Dermis microvascular lymphatic vessel endothelial cell (primary cell): ENCODE measurements at regions not wholly inside any gene's neighbourhood (a gene's known extent, or its start where the extent isn't known, plus 50 kb on each side); places are given as distances from the start of the nearest gene placed in this dataset.
A peak's percentile ranks its signal among the peaks of the same experiment; 100 is the strongest.
"Not testable (repeated sequence)": the region's sequence is repeated elsewhere in the genome, so short reads cannot be mapped to it uniquely, and the experiment has no call there.

Experiments
- DNase-seq, 2 donors: peaks; one replicate each; pipeline versions ENCODE4 v3.0.0 to v3.0.0-alpha.2; 2010; ENCODE audit warnings: low read depth in 2 of 2

- DNase-seq, result peak in 1 of 2 donors; percentile 40
Measured at GRCh38 chrX:150051096-150051495, 112.8 kb upstream of the EOLA2 start.

DNA sequence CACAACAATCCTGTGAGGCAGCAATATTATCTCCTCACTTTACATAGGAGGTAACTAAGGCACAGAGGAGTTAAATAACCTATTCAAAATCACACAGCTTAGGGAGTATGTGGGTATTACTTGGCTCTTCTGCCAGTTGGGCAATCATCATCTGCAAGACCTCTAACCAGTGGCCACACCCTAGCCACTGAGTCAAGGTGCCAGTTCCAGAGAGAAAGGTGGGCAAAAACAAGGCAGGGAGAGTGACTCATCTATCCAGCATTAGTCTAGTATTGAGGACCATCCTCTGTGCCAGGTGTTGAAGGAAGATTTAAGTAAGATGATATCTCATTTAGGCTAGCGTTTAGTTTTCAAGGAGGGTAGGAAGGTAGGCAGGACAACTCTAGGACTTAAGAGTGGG is 113.9 kb upstream of the EOLA2 start:
- DNase-seq, result no peak

- no peak for DNase-seq
Measured at GRCh38 chrX:150058728-150059127, 120.4 kb upstream of the EOLA2 start.

DNA sequence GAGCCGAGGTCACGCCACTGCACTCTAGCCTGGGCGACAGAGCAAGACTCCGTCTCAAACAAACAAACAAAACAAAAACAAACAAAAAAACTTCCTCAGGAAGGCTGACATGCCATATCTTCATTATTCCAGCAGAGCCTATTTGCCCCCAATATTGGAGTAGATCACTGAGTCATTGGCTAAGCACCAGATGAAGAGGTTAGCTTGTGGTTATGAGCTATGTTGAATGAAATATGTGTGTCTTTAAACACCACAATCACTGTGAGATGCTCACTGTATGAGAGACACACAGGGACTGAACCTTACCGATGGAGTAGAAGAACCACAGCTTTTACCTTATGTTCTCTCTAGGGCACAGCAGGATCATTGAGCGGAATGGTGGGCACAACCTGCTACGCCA is 122.1 kb upstream of the EOLA2 start:
- DNase-seq, result no peak

DNA sequence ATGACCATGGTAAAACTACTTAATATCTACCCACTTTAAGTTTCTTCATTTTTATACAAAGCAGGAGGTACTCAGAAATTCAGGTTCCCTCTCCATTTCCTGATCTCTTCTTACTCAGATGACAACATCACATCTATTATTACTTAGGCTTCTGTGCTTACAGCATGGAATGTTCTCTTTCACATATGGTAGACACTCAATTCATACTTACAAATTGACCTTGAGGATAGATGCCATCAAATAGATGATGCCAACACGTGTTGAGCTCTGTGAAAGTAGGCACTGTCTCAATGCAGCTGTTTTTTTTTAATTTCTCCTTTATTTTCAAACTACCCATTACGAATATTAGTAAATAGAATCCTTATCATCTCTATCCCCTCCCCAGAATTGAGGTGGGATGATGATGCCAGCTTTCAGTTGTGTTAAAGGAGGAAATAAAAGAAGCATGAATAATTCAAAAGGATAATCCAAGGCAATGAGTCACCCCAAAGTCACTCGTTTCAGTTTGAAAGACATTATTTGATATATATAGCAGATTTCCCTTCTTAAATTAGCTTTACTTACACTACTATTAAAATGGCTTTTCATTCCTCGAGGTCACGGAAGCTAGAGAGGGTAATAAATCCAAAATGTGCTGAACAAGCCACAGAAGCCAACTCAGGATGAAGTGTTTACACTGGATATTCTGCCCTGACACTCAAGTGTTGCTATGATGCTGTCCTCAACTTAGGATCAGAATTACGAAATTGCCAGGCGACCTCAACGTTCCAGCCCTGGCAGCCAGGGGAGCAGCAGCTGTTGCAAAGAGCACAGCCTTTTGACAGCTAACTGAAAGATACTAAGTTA is 124.2 kb upstream of the EOLA2 start:
- DNase-seq, result peak in 1 of 2 donors; percentile 25

DNA sequence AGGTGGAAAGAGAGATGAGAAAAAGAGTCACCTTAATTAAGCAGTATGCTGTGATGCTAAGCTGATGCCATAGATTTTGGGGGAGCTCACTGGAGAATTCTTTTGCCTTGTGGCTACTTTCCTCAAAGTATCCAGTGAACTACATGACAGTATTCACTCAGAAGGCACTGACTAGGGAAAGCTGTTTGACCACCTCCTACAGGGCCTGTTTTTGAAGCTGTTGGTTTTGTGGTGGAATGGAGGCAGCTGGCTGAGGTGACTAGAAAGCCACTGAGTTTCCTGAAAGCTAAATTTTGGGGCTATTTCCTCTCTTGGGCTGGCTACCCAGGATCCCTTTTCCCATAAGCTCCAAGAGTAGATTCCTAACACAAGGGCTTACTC is 124.8 kb upstream of the EOLA2 start:
- no peak for DNase-seq

DNA sequence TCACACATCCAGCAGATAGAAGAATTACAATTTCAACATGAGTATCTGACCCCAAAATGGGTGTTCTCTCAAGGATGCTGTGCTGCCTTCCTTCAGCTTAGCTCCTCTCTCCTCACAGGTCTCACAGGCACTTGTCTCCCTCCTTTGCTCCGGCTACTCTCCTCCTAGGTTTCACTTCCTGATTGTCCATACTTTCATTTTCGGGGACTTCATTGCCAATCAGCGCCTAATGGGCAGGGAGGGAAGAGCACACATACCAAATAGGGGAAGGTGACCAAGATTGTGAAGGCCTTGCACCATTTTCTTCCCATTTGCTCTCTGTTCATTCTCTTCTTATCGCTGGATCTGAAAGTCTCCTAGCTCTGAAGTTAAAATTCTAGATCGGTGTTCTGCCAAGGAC is 125.4 kb upstream of the EOLA2 start:
- no peak for DNase-seq

- no peak for DNase-seq
Measured at GRCh38 chrX:150074175-150074574, 135.9 kb upstream of the EOLA2 start.

GRCh38 chrX:150080497-150080896 is 142.2 kb upstream of the EOLA2 start:
- DNase-seq, result no peak

- DNase-seq, result no peak
Measured at GRCh38 chrX:150081076-150081475, 142.8 kb upstream of the EOLA2 start.

GRCh38 chrX:150084496-150085229 is 146.4 kb upstream of the EOLA2 start:
- peak; percentile 75 to 78 for DNase-seq

DNA sequence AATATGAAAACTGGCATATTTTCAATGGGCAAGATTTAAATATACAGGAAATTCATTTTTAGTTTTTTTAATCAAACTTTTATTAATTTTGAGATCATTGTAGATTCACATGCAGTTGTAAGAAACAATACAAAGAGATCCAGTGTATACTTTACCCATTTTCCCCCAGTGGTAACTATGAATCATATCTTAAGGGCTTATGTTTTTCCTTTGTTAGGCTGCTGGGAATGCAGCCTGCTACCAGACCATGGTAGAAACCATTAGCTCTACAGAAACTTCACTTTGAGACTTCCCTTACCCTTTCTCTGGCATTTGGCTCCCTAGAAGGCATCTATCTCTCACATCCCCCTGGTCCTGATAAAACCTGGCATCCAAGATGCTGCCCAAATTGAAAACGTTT is 147.6 kb upstream of the EOLA2 start:
- peak in 1 of 2 donors; percentile 58 for DNase-seq

GRCh38 chrX:150086371-150086770 is 148.1 kb upstream of the EOLA2 start:
- DNase-seq, result no peak

DNA sequence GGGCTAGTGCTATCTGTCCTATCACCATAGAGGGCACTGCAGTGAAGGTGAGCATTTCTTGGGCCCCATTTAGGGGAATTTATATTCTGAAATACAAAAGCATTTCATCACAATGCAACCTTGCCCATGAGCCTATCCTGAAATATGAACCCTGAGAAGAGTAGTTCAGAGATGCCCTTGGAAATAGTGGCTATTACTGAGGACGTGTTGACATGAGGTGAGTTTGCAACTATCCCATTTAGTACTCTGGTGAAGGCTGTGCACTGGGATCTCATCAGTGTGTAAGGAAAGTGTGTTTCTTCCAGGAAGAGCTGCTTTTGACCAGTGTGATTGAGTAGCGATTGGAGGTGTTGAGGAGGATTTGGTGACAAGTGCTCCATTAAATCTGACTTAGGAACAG is 149.3 kb upstream of the EOLA2 start:
- DNase-seq, result no peak

GRCh38 chrX:150088042-150088441 is 149.8 kb upstream of the EOLA2 start:
- no peak for DNase-seq

DNA sequence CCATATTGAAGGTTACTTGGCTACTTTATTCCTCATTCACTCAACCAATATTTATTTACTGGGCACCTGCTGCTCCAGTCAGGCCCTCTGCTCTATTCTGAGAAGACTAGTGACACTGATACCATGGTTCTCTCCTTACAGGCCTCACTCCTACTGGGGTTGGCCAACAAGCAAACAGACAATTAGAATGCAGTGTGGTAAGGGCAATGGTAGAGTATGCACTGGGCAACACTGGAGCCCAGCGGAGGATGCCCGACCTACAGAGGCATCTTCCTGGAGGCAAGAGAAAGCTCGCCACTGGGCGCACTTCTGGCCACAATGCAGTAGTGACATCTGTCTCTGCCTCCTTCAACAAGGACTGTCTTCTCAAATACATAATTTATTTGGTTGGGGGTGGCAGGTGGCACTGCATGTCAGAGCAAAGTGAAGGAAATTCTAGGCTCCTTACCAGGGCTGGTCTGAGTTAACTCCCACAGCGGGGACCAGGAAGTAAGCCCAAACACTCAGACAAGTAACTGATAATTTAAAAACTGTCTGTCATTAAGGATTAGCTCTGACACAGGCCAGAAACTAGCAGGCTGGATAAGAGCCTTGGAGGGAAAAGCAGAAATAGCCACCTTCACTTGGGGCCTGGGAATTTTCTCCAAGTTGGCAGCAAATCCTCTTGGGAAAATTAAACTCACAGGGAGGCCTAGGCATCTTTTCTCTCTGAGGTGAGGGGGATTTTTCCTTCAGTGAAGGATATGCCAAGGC is 150.7 kb upstream of the EOLA2 start:
- no peak for DNase-seq

DNA sequence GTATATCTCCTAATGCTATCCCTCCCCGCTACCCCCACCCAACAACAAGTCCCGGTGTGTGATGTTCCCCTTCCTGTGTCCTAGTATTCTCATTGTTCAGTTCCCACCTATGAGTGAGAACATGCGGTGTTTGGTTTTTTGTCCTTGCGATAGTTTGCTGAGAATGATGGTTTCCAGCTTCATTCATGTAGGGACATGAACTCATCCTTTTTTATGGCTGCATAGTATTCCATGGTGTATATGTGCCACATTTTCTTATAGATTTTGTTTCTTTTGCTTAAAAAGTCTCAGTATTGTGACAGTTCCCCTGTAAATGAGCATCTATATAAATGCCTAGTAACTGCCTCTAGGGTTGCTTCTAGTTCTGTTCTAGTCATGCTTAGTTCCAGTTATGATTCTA is 153.0 kb upstream of the EOLA2 start:
- not testable (repeated sequence) for DNase-seq

GRCh38 chrX:150092549-150092948 is 154.3 kb upstream of the EOLA2 start:
- DNase-seq, result no peak

DNA sequence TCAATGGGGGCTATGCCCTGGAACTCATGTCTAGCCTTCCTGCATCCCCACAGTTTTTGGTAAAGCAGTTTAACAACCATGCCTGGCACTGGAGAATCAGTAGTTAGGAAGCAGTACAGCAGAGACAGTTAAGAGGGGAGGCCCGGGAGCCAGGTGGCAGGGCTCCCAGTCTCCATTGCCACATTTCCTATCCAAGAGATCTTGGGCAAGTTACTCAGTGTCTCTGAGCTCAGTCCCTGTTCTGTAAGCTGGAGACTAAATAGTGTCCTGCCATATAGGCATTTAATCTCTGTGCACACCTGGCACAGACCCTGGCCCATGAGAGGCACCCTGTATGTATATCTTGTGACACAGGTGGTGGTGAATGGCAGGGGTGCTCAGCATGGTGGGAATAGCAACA is 156.1 kb upstream of the EOLA2 start:
- no peak for DNase-seq

DNA sequence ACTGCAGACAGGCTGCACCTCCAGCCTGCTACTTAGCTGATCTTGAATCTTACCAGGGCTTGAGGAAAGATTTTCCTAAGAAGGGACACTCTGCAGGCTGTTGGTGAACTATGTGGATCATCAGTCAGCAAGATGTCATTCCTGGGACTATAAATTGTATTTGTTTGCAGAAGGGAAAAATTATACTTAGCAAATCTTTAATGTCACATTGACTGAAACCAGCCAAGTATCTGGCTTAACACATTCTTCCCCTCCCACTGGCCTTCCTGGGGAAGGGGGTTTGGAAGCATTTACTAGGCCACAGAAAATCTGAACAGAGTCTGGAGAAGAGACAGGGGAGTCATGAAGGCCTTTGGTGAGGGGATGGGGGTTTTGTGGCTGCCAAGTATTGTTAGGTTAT is 156.7 kb upstream of the EOLA2 start:
- no peak for DNase-seq

DNA sequence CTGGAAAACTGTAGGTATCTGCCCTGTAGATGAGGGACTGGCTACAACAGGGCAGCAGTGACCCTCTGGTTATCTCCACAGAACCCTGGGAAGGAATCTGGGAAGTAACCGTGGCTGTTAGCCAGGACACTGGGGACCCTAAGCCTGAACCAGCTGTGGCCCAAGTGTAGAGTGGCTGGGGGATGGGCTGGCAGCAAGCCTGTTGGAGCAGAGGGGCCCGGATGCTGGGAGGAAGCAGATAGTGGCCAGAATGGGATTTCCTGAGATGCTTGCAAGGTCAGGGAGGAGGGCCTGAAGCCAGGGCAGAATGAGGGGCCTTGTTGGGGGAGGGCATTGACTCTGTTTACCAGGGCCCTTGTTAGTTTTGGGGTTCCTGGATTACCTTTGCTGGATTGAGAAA is 161.0 kb upstream of the EOLA2 start:
- peak; percentile 31 to 36 for DNase-seq

GRCh38 chrX:150100261-150100660 is 162.0 kb upstream of the EOLA2 start:
- DNase-seq, result no peak
